ENCODE measurements at regions not wholly inside any gene's neighbourhood (a gene's known extent, or its start where the extent isn't known, plus 50 kb on each side); places are given as distances from the start of the nearest gene placed in this dataset.

DNA sequence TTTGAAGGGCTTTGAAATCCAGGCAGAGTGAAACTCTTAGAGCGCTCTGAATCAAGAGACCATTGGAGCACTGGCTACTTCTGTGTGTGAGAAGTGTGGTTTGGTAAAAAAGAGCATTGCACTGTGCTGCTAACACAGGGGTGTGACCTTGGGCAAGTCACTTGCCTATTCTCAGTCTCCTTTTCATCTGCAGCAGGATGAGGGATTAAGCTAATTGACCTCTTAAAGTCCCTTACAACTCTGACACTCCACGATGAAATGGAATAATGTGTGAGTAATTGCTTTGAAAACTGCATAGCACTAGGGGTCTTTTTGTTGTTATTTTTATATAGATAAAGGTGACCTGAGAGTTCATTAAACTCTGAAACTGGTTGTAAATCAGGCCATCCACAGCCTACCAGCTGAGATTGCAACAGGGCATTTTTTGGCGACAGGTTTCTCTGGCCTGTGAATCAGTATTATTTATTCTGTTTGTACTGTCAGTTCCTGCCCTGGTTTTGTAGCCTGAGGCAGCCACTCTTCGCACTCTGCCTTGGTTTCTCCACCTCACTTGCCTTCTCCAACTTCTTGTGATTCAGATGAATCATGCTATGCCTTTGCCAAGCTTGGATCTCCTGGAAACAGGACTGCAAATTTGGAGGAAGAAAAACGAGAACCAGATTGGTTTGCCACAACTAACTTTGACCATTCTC lies 159.9 kb upstream of the PARP11 start:
- no peaks in the 10 kb centered on the region for H3K9me2 ChIP-seq (ENCODE audit: insufficient read depth, low read length)
- no peak overlapping the region for H3K4me2 ChIP-seq (ENCODE audit: low read length)
- TF ChIP-seq EZH2 (IDR thresholded peaks at IDR 0.05; ENCODE audit: borderline replicate concordance, insufficient read depth, low read length, poor library complexity, severe bottlenecking) (no peak), POLR2AphosphoS5 (IDR thresholded peaks at IDR 0.05) (no peak), EP300 (conservative IDR thresholded peaks at IDR 0.05; ENCODE audit: poor library complexity, severe bottlenecking) (no peak), RAD21 (conservative IDR thresholded peaks at IDR 0.05) (no peak), SMC3 (conservative IDR thresholded peaks at IDR 0.05; ENCODE audit: poor library complexity) (no peak), TAF1 (IDR thresholded peaks at IDR 0.05; ENCODE audit: low read depth) (no peak), CTCF (IDR thresholded peaks at IDR 0.05; ENCODE audit: poor library complexity, severe bottlenecking) (no peak), MXI1 (conservative IDR thresholded peaks at IDR 0.05; ENCODE audit: poor library complexity, severe bottlenecking) (no peak), REST (IDR thresholded peaks at IDR 0.05; ENCODE audit: borderline replicate concordance) (no peak)
- H3K27me3 ChIP-seq (ENCODE audit: insufficient read depth, low read depth, low read length), result no peaks in the 10 kb centered on the region
- no peaks in the 10 kb centered on the region for H3K79me2 ChIP-seq (replicated peaks; ENCODE audit: insufficient read depth, low read length)
- no peak overlapping the region for H2AFZ ChIP-seq (ENCODE audit: low read depth, low read length)
- no peak overlapping the region for H3K9ac ChIP-seq (ENCODE audit: low read length)
- no peak overlapping the region for H3K27ac ChIP-seq (ENCODE audit: low read length)
- H3F3A ChIP-seq (ENCODE audit: insufficient read depth, low read length, poor library complexity, severe bottlenecking), result no peaks in the 10 kb centered on the region
- H4K20me1 ChIP-seq (ENCODE audit: insufficient read depth), result no peaks in the 10 kb centered on the region
- no peak overlapping the region for H3K4me3 ChIP-seq (ENCODE audit: low read length)
- no peaks in the 10 kb centered on the region for H3K9me3 ChIP-seq (ENCODE audit: low read length)
- H3K36me3 ChIP-seq (ENCODE audit: insufficient read depth, low read length), result no peaks in the 10 kb centered on the region

- Histone ChIP-seq H2AFZ (ENCODE audit: low read depth, low read length) (peak overlapping the region; percentile 33), H3K36me3 (ENCODE audit: insufficient read depth, low read length) (no peaks in the 10 kb centered on the region), H3K79me2 (replicated peaks; ENCODE audit: insufficient read depth, low read length) (no peaks in the 10 kb centered on the region), H3F3A (ENCODE audit: insufficient read depth, low read length, poor library complexity, severe bottlenecking) (no peaks in the 10 kb centered on the region), H4K20me1 (ENCODE audit: insufficient read depth) (no peaks in the 10 kb centered on the region), H3K9me3 (ENCODE audit: low read length) (no peaks in the 10 kb centered on the region), H3K4me3 (ENCODE audit: low read length) (peak overlapping the region; percentile 66), H3K27ac (ENCODE audit: low read length) (no peak overlapping the region), H3K9me2 (ENCODE audit: insufficient read depth, low read length) (no peaks in the 10 kb centered on the region), H3K27me3 (ENCODE audit: insufficient read depth, low read depth, low read length) (no peaks in the 10 kb centered on the region), H3K4me2 (ENCODE audit: low read length) (peak overlapping the region; percentile 35), H3K9ac (ENCODE audit: low read length) (no peak overlapping the region)
- TF ChIP-seq CTCF (IDR thresholded peaks at IDR 0.05; ENCODE audit: poor library complexity, severe bottlenecking) (no peak), POLR2AphosphoS5 (IDR thresholded peaks at IDR 0.05) (no peak), SMC3 (conservative IDR thresholded peaks at IDR 0.05; ENCODE audit: poor library complexity) (no peak), EP300 (conservative IDR thresholded peaks at IDR 0.05; ENCODE audit: poor library complexity, severe bottlenecking) (no peak), TAF1 (IDR thresholded peaks at IDR 0.05; ENCODE audit: low read depth) (no peak), REST (IDR thresholded peaks at IDR 0.05; ENCODE audit: borderline replicate concordance) (no peak), EZH2 (IDR thresholded peaks at IDR 0.05; ENCODE audit: borderline replicate concordance, insufficient read depth, low read length, poor library complexity, severe bottlenecking) (no peak), MXI1 (conservative IDR thresholded peaks at IDR 0.05; ENCODE audit: poor library complexity, severe bottlenecking) (no peak), RAD21 (conservative IDR thresholded peaks at IDR 0.05) (no peak)
These were observed 158.6 kb upstream of the PARP11 start for GRCh38 chr12:4031703-4032291.
